Suprapubic skin (tissue), 4 donors: ENCODE measurements at regions not wholly inside any gene's neighbourhood (a gene's known extent, or its start where the extent isn't known, plus 50 kb on each side); places are given as distances from the start of the nearest gene placed in this dataset.

Experiments
- DNase-seq, 2 donors: peaks; one replicate each; pipeline ENCODE4 v3.0.0-alpha.2; 2019; ENCODE audit warnings: low spot score in 2 of 2
- H3K27ac ChIP-seq: fragments of 200-600 bp; sonication (generic); one replicate; pipeline ENCODE4 v1.5.1; 2019
- H3K27me3 ChIP-seq: fragments of 200-600 bp; sonication (generic); one replicate; pipeline ENCODE4 v1.5.1; 2019
- H3K36me3 ChIP-seq: fragments of 200-600 bp; sonication (generic); one replicate; pipeline ENCODE4 v1.5.1; 2019
- H3K4me1 ChIP-seq: fragments of 200-600 bp; sonication (generic); one replicate; pipeline ENCODE4 v1.5.1; 2019
- H3K4me3 ChIP-seq: fragments of 200-600 bp; sonication (generic); one replicate; pipeline ENCODE4 v1.5.1; 2019; ENCODE audit warnings: mild to moderate bottlenecking
- H3K9me3 ChIP-seq: fragments of 200-600 bp; sonication (generic); one replicate; pipeline ENCODE4 v1.5.1; 2019
- CTCF ChIP-seq, 2 donors: fragments of 200-600 bp in 1 of 2; fragments of 450-650 bp in 1 of 2; sonication (generic) in 1 of 2; IDR thresholded peaks; one replicate each; pipeline ENCODE4 v1.5.1; 2016 to 2019; ENCODE audit warnings: antibody characterized with exemption in 2 of 2, mild to moderate bottlenecking in 1 of 2, moderate library complexity in 1 of 2
- EP300 ChIP-seq: sonication (generic); formaldehyde crosslinking; IDR thresholded peaks from one replicate; pipeline ENCODE4 v1.6.1; 2017; ENCODE audit warnings: antibody characterized with exemption
- POLR2A ChIP-seq, 2 donors: fragments of 450-650 bp; IDR thresholded peaks; one replicate each; pipeline ENCODE4 v1.6.1; 2017; ENCODE audit warnings: antibody characterized with exemption in 2 of 2, mild to moderate bottlenecking in 2 of 2, moderate library complexity in 2 of 2
- POLR2AphosphoS5 ChIP-seq, 3 donors: sonication (generic); formaldehyde crosslinking; IDR thresholded peaks; one replicate each; pipeline ENCODE4 v1.6.1; 2017; ENCODE audit warnings: antibody characterized with exemption in 3 of 3
- WGBS: methylation state at CpG from one replicate; pipeline ENCODE4 v1.1.5; 2018; 5-methylcytosine and 5-hydroxymethylcytosine counted together

- H3K27me3 ChIP-seq: no peaks in the 10 kb centered on the region
- H3K4me1 ChIP-seq: no peaks in the 10 kb centered on the region
- no peaks in the 10 kb centered on the region for H3K36me3 ChIP-seq
- TF ChIP-seq CTCF (IDR thresholded peaks at IDR 0.05) (no peak), EP300 (no peak), POLR2A (IDR thresholded peaks at IDR 0.05) (no peak), POLR2AphosphoS5 (IDR thresholded peaks at IDR 0.05) (no peak)
- H3K4me3 ChIP-seq: no peak overlapping the region
- no peak overlapping the region for H3K27ac ChIP-seq
- WGBS: 87% methylated on average over 2 of the region's 2 CpGs
- no peak for DNase-seq
- H3K9me3 ChIP-seq: no peaks in the 10 kb centered on the region
Measured at GRCh38 chr6:91788501-91788900, 1201.6 kb upstream of the MAP3K7 start.

GRCh38 chr6:91786474-91787184 lies 1199.8 kb upstream of the MAP3K7 start:
- Histone ChIP-seq H3K27me3 (no peaks in the 10 kb centered on the region), H3K4me3 (no peak overlapping the region), H3K4me1 (no peaks in the 10 kb centered on the region), H3K27ac (no peak overlapping the region), H3K9me3 (no peaks in the 10 kb centered on the region), H3K36me3 (no peaks in the 10 kb centered on the region)
- no peak for DNase-seq
- no peak for TF ChIP-seq EP300
- TF ChIP-seq POLR2A (IDR thresholded peaks at IDR 0.05): no peak
- 45% methylated on average over 11 of the region's 11 CpGs for WGBS

- Histone ChIP-seq H3K4me3 (no peak overlapping the region), H3K9me3 (no peaks in the 10 kb centered on the region), H3K27ac (no peak overlapping the region), H3K4me1 (no peaks in the 10 kb centered on the region), H3K36me3 (no peaks in the 10 kb centered on the region), H3K27me3 (no peaks in the 10 kb centered on the region)
- no peak for DNase-seq
- 46% methylated on average over 2 of the region's 2 CpGs for WGBS
- no peak for TF ChIP-seq POLR2AphosphoS5 (IDR thresholded peaks at IDR 0.05)
- no peak for TF ChIP-seq CTCF (IDR thresholded peaks at IDR 0.05)
Measured at GRCh38 chr6:91782802-91783201, 1195.9 kb upstream of the MAP3K7 start.

GRCh38 chr6:91781946-91782345 lies 1195.1 kb upstream of the MAP3K7 start:
- DNase-seq: no peak
- Histone ChIP-seq H3K4me3 (no peak overlapping the region), H3K27me3 (no peaks in the 10 kb centered on the region), H3K4me1 (no peaks in the 10 kb centered on the region), H3K27ac (no peak overlapping the region), H3K36me3 (no peaks in the 10 kb centered on the region), H3K9me3 (no peaks in the 10 kb centered on the region)
- WGBS: 19% methylated on average over 3 of the region's 3 CpGs
- TF ChIP-seq CTCF (IDR thresholded peaks at IDR 0.05): no peak
- TF ChIP-seq EP300: no peak
- no peak for TF ChIP-seq POLR2A (IDR thresholded peaks at IDR 0.05)
- no peak for TF ChIP-seq POLR2AphosphoS5 (IDR thresholded peaks at IDR 0.05)

GRCh38 chr6:91780270-91780669 lies 1193.4 kb upstream of the MAP3K7 start:
- Histone ChIP-seq H3K27me3 (no peaks in the 10 kb centered on the region), H3K9me3 (no peaks in the 10 kb centered on the region), H3K4me3 (no peak overlapping the region), H3K27ac (no peak overlapping the region), H3K36me3 (no peaks in the 10 kb centered on the region), H3K4me1 (no peaks in the 10 kb centered on the region)
- TF ChIP-seq CTCF (IDR thresholded peaks at IDR 0.05) (no peak), POLR2A (IDR thresholded peaks at IDR 0.05) (no peak)
- WGBS: 91% methylated on average over 2 of the region's 2 CpGs
- no peak for DNase-seq

- no peak for TF ChIP-seq POLR2AphosphoS5 (IDR thresholded peaks at IDR 0.05)
- TF ChIP-seq POLR2A (IDR thresholded peaks at IDR 0.05): no peak
- TF ChIP-seq CTCF (IDR thresholded peaks at IDR 0.05): no peak
- no peak for TF ChIP-seq EP300
- no peak overlapping the region for H3K27ac ChIP-seq
- no peak for DNase-seq
- H3K36me3 ChIP-seq: no peaks in the 10 kb centered on the region
- no peak overlapping the region for H3K4me3 ChIP-seq
- no peaks in the 10 kb centered on the region for H3K9me3 ChIP-seq
- no peaks in the 10 kb centered on the region for H3K27me3 ChIP-seq
- 65% methylated on average over 1 of the region's 1 CpG for WGBS
- H3K4me1 ChIP-seq: no peaks in the 10 kb centered on the region
Measured at GRCh38 chr6:91761621-91762020, 1174.7 kb upstream of the MAP3K7 start.
